ENCODE measurements at regions not wholly inside any gene's neighbourhood (a gene's known extent, or its start where the extent isn't known, plus 50 kb on each side); places are given as distances from the start of the nearest gene placed in this dataset.

- H3K27ac ChIP-seq: no peak overlapping the region
- no peak for TF ChIP-seq CTCF (conservative IDR thresholded peaks at IDR 0.05)
Observed at GRCh38 chr12:91675401-91675800, 470.2 kb downstream of the BTG1 start.

- H3K27ac ChIP-seq: no peak overlapping the region
- TF ChIP-seq CTCF (conservative IDR thresholded peaks at IDR 0.05): no peak
Observed at GRCh38 chr12:91672130-91672529, 473.5 kb downstream of the BTG1 start.

- 0 out of 2 replicates have a peak overlapping the region, but pooled peaks have one; percentile 5 for H3K27ac ChIP-seq
- no peak for TF ChIP-seq CTCF (conservative IDR thresholded peaks at IDR 0.05)
Observed at GRCh38 chr12:91667694-91668093, 478.0 kb downstream of the BTG1 start.

GRCh38 chr12:91663744-91664143 lies 481.1 kb upstream of the DCN start:
- peak overlapping the region; percentile 35 for H3K27ac ChIP-seq
- TF ChIP-seq CTCF (conservative IDR thresholded peaks at IDR 0.05): no peak

GRCh38 chr12:91663310-91663709 lies 480.7 kb upstream of the DCN start:
- no peak for TF ChIP-seq CTCF (conservative IDR thresholded peaks at IDR 0.05)
- peak overlapping the region; percentile 35 for H3K27ac ChIP-seq

GRCh38 chr12:91662021-91662420 lies 479.4 kb upstream of the DCN start:
- H3K27ac ChIP-seq: no peak overlapping the region
- no peak for TF ChIP-seq CTCF (conservative IDR thresholded peaks at IDR 0.05)

GRCh38 chr12:91657032-91657431 lies 474.4 kb upstream of the DCN start:
- no peak for TF ChIP-seq CTCF (conservative IDR thresholded peaks at IDR 0.05)
- H3K27ac ChIP-seq: no peak overlapping the region

GRCh38 chr12:91655966-91656365 lies 473.3 kb upstream of the DCN start:
- no peak for TF ChIP-seq CTCF (conservative IDR thresholded peaks at IDR 0.05)
- H3K27ac ChIP-seq: no peak overlapping the region
